ENCODE measurements at regions not wholly inside any gene's neighbourhood (a gene's known extent, or its start where the extent isn't known, plus 50 kb on each side); places are given as distances from the start of the nearest gene placed in this dataset.

DNA sequence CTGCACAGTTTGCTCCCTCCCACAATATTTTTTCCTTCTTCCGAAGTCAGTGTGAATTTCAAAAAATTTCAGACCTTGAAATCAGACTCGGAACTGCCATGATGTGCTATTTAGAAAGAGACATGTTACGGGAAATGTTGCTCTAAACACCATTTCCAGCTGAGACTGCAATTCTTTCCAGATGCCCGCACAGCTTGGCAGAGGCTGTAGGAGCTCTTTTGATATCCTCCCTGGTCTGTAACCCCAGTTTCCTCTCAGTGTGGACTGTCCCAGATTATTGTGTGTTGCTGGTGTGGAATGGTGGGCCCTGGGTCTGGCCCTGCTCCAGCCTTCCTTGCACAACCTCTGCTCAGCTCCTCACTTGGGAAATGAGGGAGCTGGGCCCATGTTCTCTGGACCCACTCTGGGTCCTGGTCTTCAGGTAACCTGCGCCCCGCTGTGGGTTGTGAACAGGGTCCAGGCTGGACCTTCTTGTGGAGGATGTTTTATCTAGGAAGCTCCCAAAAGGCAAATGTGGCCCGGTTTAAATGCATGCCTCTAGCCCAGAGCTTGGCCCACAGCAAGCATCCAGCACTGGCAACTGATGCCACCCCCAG, 172.8 kb upstream of the CXCL12 start:
- H3K9me3 ChIP-seq (ENCODE audit: control insufficient read depth, insufficient read depth, low read length): no peaks in the 10 kb centered on the region
- H4K20me1 ChIP-seq (ENCODE audit: control insufficient read depth, insufficient read depth, low read depth, low read length): no peaks in the 10 kb centered on the region
- H3K79me2 ChIP-seq (ENCODE audit: control insufficient read depth, low read length): no peaks in the 10 kb centered on the region
- no peaks in the 10 kb centered on the region for H3F3A ChIP-seq (ENCODE audit: control insufficient read depth, insufficient read depth)
- H3K9me2 ChIP-seq (replicated peaks; ENCODE audit: control insufficient read depth, low read length): no peaks in the 10 kb centered on the region
- H3K4me1 ChIP-seq (ENCODE audit: control insufficient read depth, low read length): no peaks in the 10 kb centered on the region
- no peak overlapping the region for H3K27ac ChIP-seq (ENCODE audit: low read depth, low read length)
- no peaks in the 10 kb centered on the region for H3K27me3 ChIP-seq (ENCODE audit: control insufficient read depth, low read length)
- H3K4me3 ChIP-seq (ENCODE audit: low read length): no peak overlapping the region
- TF ChIP-seq, protein P1, sequence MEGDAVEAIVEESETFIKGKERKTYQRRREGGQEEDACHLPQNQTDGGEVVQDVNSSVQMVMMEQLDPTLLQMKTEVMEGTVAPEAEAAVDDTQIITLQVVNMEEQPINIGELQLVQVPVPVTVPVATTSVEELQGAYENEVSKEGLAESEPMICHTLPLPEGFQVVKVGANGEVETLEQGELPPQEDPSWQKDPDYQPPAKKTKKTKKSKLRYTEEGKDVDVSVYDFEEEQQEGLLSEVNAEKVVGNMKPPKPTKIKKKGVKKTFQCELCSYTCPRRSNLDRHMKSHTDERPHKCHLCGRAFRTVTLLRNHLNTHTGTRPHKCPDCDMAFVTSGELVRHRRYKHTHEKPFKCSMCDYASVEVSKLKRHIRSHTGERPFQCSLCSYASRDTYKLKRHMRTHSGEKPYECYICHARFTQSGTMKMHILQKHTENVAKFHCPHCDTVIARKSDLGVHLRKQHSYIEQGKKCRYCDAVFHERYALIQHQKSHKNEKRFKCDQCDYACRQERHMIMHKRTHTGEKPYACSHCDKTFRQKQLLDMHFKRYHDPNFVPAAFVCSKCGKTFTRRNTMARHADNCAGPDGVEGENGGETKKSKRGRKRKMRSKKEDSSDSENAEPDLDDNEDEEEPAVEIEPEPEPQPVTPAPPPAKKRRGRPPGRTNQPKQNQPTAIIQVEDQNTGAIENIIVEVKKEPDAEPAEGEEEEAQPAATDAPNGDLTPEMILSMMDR (IDR thresholded peaks at IDR 0.05; ENCODE audit: low read depth, low read length, poor library complexity, severe bottlenecking): no peak
- no peak for TF ChIP-seq EZH2phosphoT487 (IDR thresholded peaks at IDR 0.05; ENCODE audit: borderline replicate concordance, low read length)
- H3K36me3 ChIP-seq (ENCODE audit: control insufficient read depth, low read length): no peaks in the 10 kb centered on the region
- H3K4me2 ChIP-seq (ENCODE audit: low read length): no peak overlapping the region

DNA sequence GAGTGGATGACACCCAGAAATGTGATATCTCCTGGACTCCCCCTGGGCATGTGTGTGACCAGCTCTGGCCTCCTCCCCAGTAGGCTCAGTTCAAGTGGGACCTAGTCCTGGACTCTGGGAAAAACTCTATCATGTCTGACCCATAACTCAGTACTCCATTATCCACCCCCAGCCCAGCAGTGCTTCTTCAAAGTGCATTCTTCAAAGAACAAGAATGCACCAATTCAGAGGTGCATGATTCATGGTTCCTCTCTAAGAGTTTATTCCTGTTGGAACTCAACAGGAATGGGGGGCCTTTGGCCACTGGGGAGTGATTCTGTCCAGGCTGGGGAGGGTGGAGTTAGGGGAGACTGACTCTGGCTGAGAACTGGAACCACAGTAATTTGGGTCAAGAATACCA, 173.6 kb upstream of the CXCL12 start:
- H3K27me3 ChIP-seq (ENCODE audit: control insufficient read depth, low read length): no peaks in the 10 kb centered on the region
- TF ChIP-seq EZH2phosphoT487 (IDR thresholded peaks at IDR 0.05; ENCODE audit: borderline replicate concordance, low read length): no peak
- TF ChIP-seq, protein P1 (IDR thresholded peaks at IDR 0.05; ENCODE audit: low read depth, low read length, poor library complexity, severe bottlenecking): no peak

GRCh38 chr10:44564361-44564760, 179.5 kb upstream of the CXCL12 start:
- Histone ChIP-seq H3K4me3 (ENCODE audit: low read length) (no peak overlapping the region), H3K9me3 (ENCODE audit: control insufficient read depth, insufficient read depth, low read length) (no peaks in the 10 kb centered on the region), H3K9me2 (replicated peaks; ENCODE audit: control insufficient read depth, low read length) (no peaks in the 10 kb centered on the region), H3K4me1 (ENCODE audit: control insufficient read depth, low read length) (no peaks in the 10 kb centered on the region), H3K27ac (ENCODE audit: low read depth, low read length) (no peak overlapping the region), H3K4me2 (ENCODE audit: low read length) (no peak overlapping the region), H3F3A (ENCODE audit: control insufficient read depth, insufficient read depth) (no peaks in the 10 kb centered on the region), H3K79me2 (ENCODE audit: control insufficient read depth, low read length) (no peaks in the 10 kb centered on the region), H3K36me3 (ENCODE audit: control insufficient read depth, low read length) (no peaks in the 10 kb centered on the region), H3K27me3 (ENCODE audit: control insufficient read depth, low read length) (no peaks in the 10 kb centered on the region), H4K20me1 (ENCODE audit: control insufficient read depth, insufficient read depth, low read depth, low read length) (no peaks in the 10 kb centered on the region)
- no peak for TF ChIP-seq EZH2phosphoT487 (IDR thresholded peaks at IDR 0.05; ENCODE audit: borderline replicate concordance, low read length)
- TF ChIP-seq, protein P1 (IDR thresholded peaks at IDR 0.05; ENCODE audit: low read depth, low read length, poor library complexity, severe bottlenecking): no peak

More for the DNA sequence above, 173.6 kb upstream of the CXCL12 start:
- no peaks in the 10 kb centered on the region for H3F3A ChIP-seq (ENCODE audit: control insufficient read depth, insufficient read depth)
- no peaks in the 10 kb centered on the region for H3K4me1 ChIP-seq (ENCODE audit: control insufficient read depth, low read length)
- no peak overlapping the region for H3K4me3 ChIP-seq (ENCODE audit: low read length)
- no peak overlapping the region for H3K4me2 ChIP-seq (ENCODE audit: low read length)
- H3K36me3 ChIP-seq (ENCODE audit: control insufficient read depth, low read length): no peaks in the 10 kb centered on the region
- no peak overlapping the region for H3K27ac ChIP-seq (ENCODE audit: low read depth, low read length)
- H3K79me2 ChIP-seq (ENCODE audit: control insufficient read depth, low read length): no peaks in the 10 kb centered on the region
- no peaks in the 10 kb centered on the region for H3K9me2 ChIP-seq (replicated peaks; ENCODE audit: control insufficient read depth, low read length)
- H3K9me3 ChIP-seq (ENCODE audit: control insufficient read depth, insufficient read depth, low read length): no peaks in the 10 kb centered on the region
- H4K20me1 ChIP-seq (ENCODE audit: control insufficient read depth, insufficient read depth, low read depth, low read length): no peaks in the 10 kb centered on the region

Measured in DOHH2 (cell line).